Right lung (tissue), 2 donors: ENCODE measurements at regions not wholly inside any gene's neighbourhood (a gene's known extent, or its start where the extent isn't known, plus 50 kb on each side); places are given as distances from the start of the nearest gene placed in this dataset.

ENCODE experiments used
- DNase-seq, 2 donors: peaks; one replicate each; pipeline ENCODE4 v3.0.0-alpha.2; 2013

- DNase-seq = no peak
These were observed 287.8 kb downstream of the SOX9 start for GRCh38 chr17:72408641-72409040.

- no peak for DNase-seq
These were observed 288.7 kb downstream of the SOX9 start for GRCh38 chr17:72409405-72410002.

- no peak for DNase-seq
These were observed 290.3 kb downstream of the SOX9 start for GRCh38 chr17:72411124-72411563.

- DNase-seq = no peak
These were observed 291.8 kb downstream of the SOX9 start for GRCh38 chr17:72412650-72413076.

GRCh38 chr17:72413077-72414031, 292.5 kb downstream of the SOX9 start:
- DNase-seq = no peak

GRCh38 chr17:72414032-72414396, 293.2 kb downstream of the SOX9 start:
- no peak for DNase-seq

GRCh38 chr17:72414967-72415853, 294.4 kb downstream of the SOX9 start:
- DNase-seq = no peak

- DNase-seq = no peak
These were observed 295.3 kb downstream of the SOX9 start for GRCh38 chr17:72416054-72416675.

GRCh38 chr17:72416905-72417304, 296.1 kb downstream of the SOX9 start:
- DNase-seq = no peak

GRCh38 chr17:72417627-72418026, 296.8 kb downstream of the SOX9 start:
- no peak for DNase-seq

- DNase-seq = no peak
These were observed 299.3 kb downstream of the SOX9 start for GRCh38 chr17:72419866-72420774.

GRCh38 chr17:72420775-72421127, 299.9 kb downstream of the SOX9 start:
- no peak for DNase-seq

GRCh38 chr17:72421128-72422092, 300.6 kb downstream of the SOX9 start:
- no peak for DNase-seq

- no peak for DNase-seq
These were observed 301.3 kb downstream of the SOX9 start for GRCh38 chr17:72422204-72422504.

GRCh38 chr17:72422505-72423285, 301.9 kb downstream of the SOX9 start:
- no peak for DNase-seq

- no peak for DNase-seq
These were observed 302.4 kb downstream of the SOX9 start for GRCh38 chr17:72423286-72423589.

GRCh38 chr17:72423718-72424117, 302.9 kb downstream of the SOX9 start:
- DNase-seq = no peak

GRCh38 chr17:72424505-72425117, 303.8 kb downstream of the SOX9 start:
- DNase-seq = no peak
